ENCODE measurements at regions not wholly inside any gene's neighbourhood (a gene's known extent, or its start where the extent isn't known, plus 50 kb on each side); places are given as distances from the start of the nearest gene placed in this dataset.

DNA sequence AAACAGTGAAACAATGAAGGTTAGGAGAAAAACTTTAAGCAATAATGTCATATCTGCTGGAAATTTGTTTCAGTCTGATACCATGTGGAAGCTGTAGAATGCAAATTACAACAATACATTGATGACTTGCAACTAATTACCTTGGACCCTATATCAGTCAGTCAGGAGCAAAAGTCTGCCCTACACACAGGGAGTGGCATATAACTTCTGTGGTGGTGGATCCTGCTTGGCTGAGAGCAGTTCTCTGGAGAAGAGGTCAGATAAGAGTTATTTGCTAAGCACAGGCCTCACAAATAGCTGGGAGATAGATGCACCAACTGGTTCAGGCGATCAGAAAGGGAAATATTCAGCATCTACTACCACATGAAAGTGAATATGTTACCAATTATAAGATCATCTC, 1364.6 kb upstream of the EPHA6 start:
- Histone ChIP-seq H3F3A (replicated peaks; ENCODE audit: low read depth) (no peaks in the 10 kb centered on the region), H3K27me3 (ENCODE audit: insufficient read depth) (no peaks in the 10 kb centered on the region), H3K9me2 (ENCODE audit: insufficient read depth) (no peaks in the 10 kb centered on the region), H3K79me2 (replicated peaks; ENCODE audit: insufficient read depth) (no peaks in the 10 kb centered on the region), H3K36me3 (ENCODE audit: insufficient read depth) (no peaks in the 10 kb centered on the region), H2AFZ (no peak overlapping the region), H4K20me1 (replicated peaks; ENCODE audit: insufficient read depth) (no peaks in the 10 kb centered on the region), H3K4me2 (no peak overlapping the region), H3K27ac (ENCODE audit: low read depth) (no peak overlapping the region), H3K4me1 (ENCODE audit: insufficient read depth) (no peaks in the 10 kb centered on the region), H3K4me3 (no peak overlapping the region)
- ATAC-seq (no peak), DNase-seq (ENCODE audit: low spot score) (no peak)
- Mint-ChIP-seq H3K27me3 (ENCODE audit: insufficient read depth, low read depth, poor library complexity) (no peaks in the 10 kb centered on the region), H3K4me3 (no peak overlapping the region), H3K4me1 (no peaks in the 10 kb centered on the region), H3K36me3 (ENCODE audit: low read depth) (no peaks in the 10 kb centered on the region), H3K27ac (no peak overlapping the region), H3K9me3 (no peaks in the 10 kb centered on the region)
- TF ChIP-seq NANOG (IDR thresholded peaks at IDR 0.05; ENCODE audit: borderline replicate concordance) (no peak), POLR2AphosphoS5 (IDR thresholded peaks at IDR 0.05; ENCODE audit: low read depth) (no peak), ZNF114 (CRISPR knock-in tag; IDR thresholded peaks at IDR 0.05) (no peak), STAT1 (IDR thresholded peaks at IDR 0.05; ENCODE audit: unreplicated experiment) (no peak), CREB1 (CRISPR knock-in tag; IDR thresholded peaks at IDR 0.05; ENCODE audit: low read depth) (no peak), EZH2phosphoT487 (IDR thresholded peaks at IDR 0.05; ENCODE audit: unreplicated experiment) (no peak)
- TF ChIP-seq, protein P1, sequence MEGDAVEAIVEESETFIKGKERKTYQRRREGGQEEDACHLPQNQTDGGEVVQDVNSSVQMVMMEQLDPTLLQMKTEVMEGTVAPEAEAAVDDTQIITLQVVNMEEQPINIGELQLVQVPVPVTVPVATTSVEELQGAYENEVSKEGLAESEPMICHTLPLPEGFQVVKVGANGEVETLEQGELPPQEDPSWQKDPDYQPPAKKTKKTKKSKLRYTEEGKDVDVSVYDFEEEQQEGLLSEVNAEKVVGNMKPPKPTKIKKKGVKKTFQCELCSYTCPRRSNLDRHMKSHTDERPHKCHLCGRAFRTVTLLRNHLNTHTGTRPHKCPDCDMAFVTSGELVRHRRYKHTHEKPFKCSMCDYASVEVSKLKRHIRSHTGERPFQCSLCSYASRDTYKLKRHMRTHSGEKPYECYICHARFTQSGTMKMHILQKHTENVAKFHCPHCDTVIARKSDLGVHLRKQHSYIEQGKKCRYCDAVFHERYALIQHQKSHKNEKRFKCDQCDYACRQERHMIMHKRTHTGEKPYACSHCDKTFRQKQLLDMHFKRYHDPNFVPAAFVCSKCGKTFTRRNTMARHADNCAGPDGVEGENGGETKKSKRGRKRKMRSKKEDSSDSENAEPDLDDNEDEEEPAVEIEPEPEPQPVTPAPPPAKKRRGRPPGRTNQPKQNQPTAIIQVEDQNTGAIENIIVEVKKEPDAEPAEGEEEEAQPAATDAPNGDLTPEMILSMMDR (conservative IDR thresholded peaks at IDR 0.05; ENCODE audit: low read depth in 2 of 2): no peak
- TF ChIP-seq, protein P2, sequence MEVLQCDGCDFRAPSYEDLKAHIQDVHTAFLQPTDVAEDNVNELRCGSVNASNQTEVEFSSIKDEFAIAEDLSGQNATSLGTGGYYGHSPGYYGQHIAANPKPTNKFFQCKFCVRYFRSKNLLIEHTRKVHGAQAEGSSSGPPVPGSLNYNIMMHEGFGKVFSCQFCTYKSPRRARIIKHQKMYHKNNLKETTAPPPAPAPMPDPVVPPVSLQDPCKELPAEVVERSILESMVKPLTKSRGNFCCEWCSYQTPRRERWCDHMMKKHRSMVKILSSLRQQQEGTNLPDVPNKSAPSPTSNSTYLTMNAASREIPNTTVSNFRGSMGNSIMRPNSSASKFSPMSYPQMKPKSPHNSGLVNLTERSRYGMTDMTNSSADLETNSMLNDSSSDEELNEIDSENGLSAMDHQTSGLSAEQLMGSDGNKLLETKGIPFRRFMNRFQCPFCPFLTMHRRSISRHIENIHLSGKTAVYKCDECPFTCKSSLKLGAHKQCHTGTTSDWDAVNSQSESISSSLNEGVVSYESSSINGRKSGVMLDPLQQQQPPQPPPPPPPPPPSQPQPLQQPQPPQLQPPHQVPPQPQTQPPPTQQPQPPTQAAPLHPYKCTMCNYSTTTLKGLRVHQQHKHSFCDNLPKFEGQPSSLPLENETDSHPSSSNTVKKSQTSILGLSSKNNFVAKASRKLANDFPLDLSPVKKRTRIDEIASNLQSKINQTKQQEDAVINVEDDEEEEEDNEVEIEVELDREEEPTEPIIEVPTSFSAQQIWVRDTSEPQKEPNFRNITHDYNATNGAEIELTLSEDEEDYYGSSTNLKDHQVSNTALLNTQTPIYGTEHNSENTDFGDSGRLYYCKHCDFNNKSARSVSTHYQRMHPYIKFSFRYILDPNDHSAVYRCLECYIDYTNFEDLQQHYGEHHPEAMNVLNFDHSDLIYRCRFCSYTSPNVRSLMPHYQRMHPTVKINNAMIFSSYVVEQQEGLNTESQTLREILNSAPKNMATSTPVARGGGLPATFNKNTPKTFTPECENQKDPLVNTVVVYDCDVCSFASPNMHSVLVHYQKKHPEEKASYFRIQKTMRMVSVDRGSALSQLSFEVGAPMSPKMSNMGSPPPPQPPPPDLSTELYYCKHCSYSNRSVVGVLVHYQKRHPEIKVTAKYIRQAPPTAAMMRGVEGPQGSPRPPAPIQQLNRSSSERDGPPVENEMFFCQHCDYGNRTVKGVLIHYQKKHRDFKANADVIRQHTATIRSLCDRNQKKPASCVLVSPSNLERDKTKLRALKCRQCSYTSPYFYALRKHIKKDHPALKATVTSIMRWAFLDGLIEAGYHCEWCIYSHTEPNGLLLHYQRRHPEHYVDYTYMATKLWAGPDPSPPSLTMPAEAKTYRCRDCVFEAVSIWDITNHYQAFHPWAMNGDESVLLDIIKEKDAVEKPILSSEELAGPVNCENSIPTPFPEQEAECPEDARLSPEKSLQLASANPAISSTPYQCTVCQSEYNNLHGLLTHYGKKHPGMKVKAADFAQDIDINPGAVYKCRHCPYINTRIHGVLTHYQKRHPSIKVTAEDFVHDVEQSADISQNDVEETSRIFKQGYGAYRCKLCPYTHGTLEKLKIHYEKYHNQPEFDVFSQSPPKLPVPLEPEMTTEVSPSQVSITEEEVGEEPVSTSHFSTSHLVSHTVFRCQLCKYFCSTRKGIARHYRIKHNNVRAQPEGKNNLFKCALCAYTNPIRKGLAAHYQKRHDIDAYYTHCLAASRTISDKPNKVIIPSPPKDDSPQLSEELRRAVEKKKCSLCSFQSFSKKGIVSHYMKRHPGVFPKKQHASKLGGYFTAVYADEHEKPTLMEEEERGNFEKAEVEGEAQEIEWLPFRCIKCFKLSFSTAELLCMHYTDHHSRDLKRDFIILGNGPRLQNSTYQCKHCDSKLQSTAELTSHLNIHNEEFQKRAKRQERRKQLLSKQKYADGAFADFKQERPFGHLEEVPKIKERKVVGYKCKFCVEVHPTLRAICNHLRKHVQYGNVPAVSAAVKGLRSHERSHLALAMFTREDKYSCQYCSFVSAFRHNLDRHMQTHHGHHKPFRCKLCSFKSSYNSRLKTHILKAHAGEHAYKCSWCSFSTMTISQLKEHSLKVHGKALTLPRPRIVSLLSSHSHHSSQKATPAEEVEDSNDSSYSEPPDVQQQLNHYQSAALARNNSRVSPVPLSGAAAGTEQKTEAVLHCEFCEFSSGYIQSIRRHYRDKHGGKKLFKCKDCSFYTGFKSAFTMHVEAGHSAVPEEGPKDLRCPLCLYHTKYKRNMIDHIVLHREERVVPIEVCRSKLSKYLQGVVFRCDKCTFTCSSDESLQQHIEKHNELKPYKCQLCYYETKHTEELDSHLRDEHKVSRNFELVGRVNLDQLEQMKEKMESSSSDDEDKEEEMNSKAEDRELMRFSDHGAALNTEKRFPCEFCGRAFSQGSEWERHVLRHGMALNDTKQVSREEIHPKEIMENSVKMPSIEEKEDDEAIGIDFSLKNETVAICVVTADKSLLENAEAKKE (CRISPR knock-in tag; IDR thresholded peaks at IDR 0.05): no peak
- TF ChIP-seq, protein P3, sequence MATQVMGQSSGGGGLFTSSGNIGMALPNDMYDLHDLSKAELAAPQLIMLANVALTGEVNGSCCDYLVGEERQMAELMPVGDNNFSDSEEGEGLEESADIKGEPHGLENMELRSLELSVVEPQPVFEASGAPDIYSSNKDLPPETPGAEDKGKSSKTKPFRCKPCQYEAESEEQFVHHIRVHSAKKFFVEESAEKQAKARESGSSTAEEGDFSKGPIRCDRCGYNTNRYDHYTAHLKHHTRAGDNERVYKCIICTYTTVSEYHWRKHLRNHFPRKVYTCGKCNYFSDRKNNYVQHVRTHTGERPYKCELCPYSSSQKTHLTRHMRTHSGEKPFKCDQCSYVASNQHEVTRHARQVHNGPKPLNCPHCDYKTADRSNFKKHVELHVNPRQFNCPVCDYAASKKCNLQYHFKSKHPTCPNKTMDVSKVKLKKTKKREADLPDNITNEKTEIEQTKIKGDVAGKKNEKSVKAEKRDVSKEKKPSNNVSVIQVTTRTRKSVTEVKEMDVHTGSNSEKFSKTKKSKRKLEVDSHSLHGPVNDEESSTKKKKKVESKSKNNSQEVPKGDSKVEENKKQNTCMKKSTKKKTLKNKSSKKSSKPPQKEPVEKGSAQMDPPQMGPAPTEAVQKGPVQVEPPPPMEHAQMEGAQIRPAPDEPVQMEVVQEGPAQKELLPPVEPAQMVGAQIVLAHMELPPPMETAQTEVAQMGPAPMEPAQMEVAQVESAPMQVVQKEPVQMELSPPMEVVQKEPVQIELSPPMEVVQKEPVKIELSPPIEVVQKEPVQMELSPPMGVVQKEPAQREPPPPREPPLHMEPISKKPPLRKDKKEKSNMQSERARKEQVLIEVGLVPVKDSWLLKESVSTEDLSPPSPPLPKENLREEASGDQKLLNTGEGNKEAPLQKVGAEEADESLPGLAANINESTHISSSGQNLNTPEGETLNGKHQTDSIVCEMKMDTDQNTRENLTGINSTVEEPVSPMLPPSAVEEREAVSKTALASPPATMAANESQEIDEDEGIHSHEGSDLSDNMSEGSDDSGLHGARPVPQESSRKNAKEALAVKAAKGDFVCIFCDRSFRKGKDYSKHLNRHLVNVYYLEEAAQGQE (IDR thresholded peaks at IDR 0.05; ENCODE audit: unreplicated experiment): no peak

Measured in GM23338 (cell line).